HepG2 (cell line): ENCODE measurements at regions not wholly inside any gene's neighbourhood (a gene's known extent, or its start where the extent isn't known, plus 50 kb on each side); places are given as distances from the start of the nearest gene placed in this dataset.
"Not testable (repeated sequence)": the region's sequence is repeated elsewhere in the genome, so short reads cannot be mapped to it uniquely, and the experiment has no call there.

Source experiments
- ATAC-seq: fragments of 200-7000 bp; cut with Tn5 transposase; 3 replicates; pipeline ENCODE4 v1.9.1; 2020; ENCODE audit warnings: mild to moderate bottlenecking, moderate library complexity
- BruUV-seq: library from RNA; stranded (reverse); fragments of 400-500 nt; replicated peaks from 2 replicates; lab custom pipeline; 2021; lab: Mats Ljungman, UMichigan
- CTCF ChIA-PET: fragments of 300-600 bp; formaldehyde crosslinking; extraction: SDS; loops from one replicate; lab custom pipeline; 2021; ENCODE audit warnings: low total read pairs, inconsistent platforms, low intra/inter-chr PET ratio; lab: Yijun Ruan, JAX
- POLR2A ChIA-PET: fragments of 350-600 bp; sonication (Branson Sonifier 250); formaldehyde crosslinking; loops from one replicate; lab custom pipeline; 2020; ENCODE audit warnings: antibody characterized with exemption, inconsistent platforms; lab: Yijun Ruan, JAX
- DNase-seq: peaks from one replicate; pipeline ENCODE4 v3.0.0-alpha.2; 2015; ENCODE audit warnings: low spot score
- FAIRE-seq: peaks from 3 replicates; lab custom pipeline; 2011; peaks lifted over from hg19 to GRCh38; lab: Jason Lieb, UNC
- H2AFZ ChIP-seq: one replicate; pipeline ENCODE4 v1.6.1; 2011; ENCODE audit warnings: low read length, inconsistent platforms
- H3K27ac ChIP-seq: fragments of 300-600 bp; 3 replicates; pipeline ENCODE4 v1.8.0; 2011; ENCODE audit warnings: mixed run types, mild to moderate bottlenecking, mixed read lengths, low read length, inconsistent platforms; ENCODE audit not compliant: insufficient read depth; ENCODE audit errors: extremely low read length
- H3K27me3 ChIP-seq, 2 experiments: fragments of 200-600 bp in 1 of 2; 2 replicates in 1 of 2; 3 replicates in 1 of 2; pipeline versions ENCODE4 v1.6.0 to v1.8.0; 2011; ENCODE audit warnings: low read length in 2 of 2, mild to moderate bottlenecking in 2 of 2, moderate library complexity in 2 of 2, inconsistent platforms in 1 of 2; ENCODE audit not compliant: insufficient read depth in 2 of 2, control insufficient read depth in 1 of 2
- H3K36me3 ChIP-seq, 2 experiments: fragments of 200-600 bp in 1 of 2; replicated peaks in 1 of 2; 2 replicates in 1 of 2; 3 replicates in 1 of 2; pipeline versions ENCODE4 v1.5.1 to v1.8.0; 2011; ENCODE audit warnings: low read length in 2 of 2, inconsistent platforms in 1 of 2; ENCODE audit not compliant: insufficient read depth in 2 of 2, control insufficient read depth in 1 of 2
- H3K4me1 ChIP-seq: 2 replicates; pipeline ENCODE4 v1.5.1; 2012; ENCODE audit warnings: low read length, inconsistent platforms; ENCODE audit not compliant: insufficient read depth
- H3K4me2 ChIP-seq: 2 replicates; pipeline ENCODE4 v1.6.0; 2011; ENCODE audit warnings: low read depth, low read length, inconsistent platforms
- H3K4me3 ChIP-seq, 3 experiments: fragments of 200-600 bp in 1 of 3; sonication (generic), shearing (Covaris generic) in 1 of 3; replicated peaks in 1 of 3; 2 replicates each; pipeline ENCODE4 v1.5.1; 2011 to 2016; ENCODE audit warnings: low read length in 3 of 3, inconsistent platforms in 2 of 3, low read depth in 2 of 3, mild to moderate bottlenecking in 2 of 3, control low read depth in 1 of 3, mixed read lengths in 1 of 3; ENCODE audit not compliant: insufficient read depth in 1 of 3
- H3K79me2 ChIP-seq: one replicate; pipeline ENCODE4 v1.6.1; 2011; ENCODE audit warnings: low read length, inconsistent platforms; ENCODE audit not compliant: insufficient read depth
- H3K9ac ChIP-seq: 2 replicates; pipeline ENCODE4 v1.6.0; 2011; ENCODE audit warnings: mild to moderate bottlenecking, low read depth, low read length, inconsistent platforms; ENCODE audit not compliant: insufficient read depth
- H3K9me3 ChIP-seq: 2 replicates; pipeline ENCODE4 v1.5.1; 2012; ENCODE audit warnings: mild to moderate bottlenecking, low read length
- H4K20me1 ChIP-seq: 2 replicates; pipeline ENCODE4 v1.6.0; 2011; ENCODE audit warnings: inconsistent platforms, mild to moderate bottlenecking, low read length, moderate library complexity; ENCODE audit not compliant: insufficient read depth
- CEBPB ChIP-seq: IDR thresholded peaks from 2 replicates; pipeline ENCODE4 v1.6.1; 2011; ENCODE audit warnings: low read depth, low read length, improper control_type of control experiment, borderline replicate concordance
- MAFF ChIP-seq: IDR thresholded peaks from 2 replicates; pipeline ENCODE4 v1.6.1; 2011; ENCODE audit warnings: low read depth, low read length, improper control_type of control experiment
- MAFK ChIP-seq, 2 experiments: IDR thresholded peaks in 1 of 2; conservative IDR thresholded peaks in 1 of 2; 2 replicates each; pipeline ENCODE4 v1.6.1; 2011; ENCODE audit warnings: improper control_type of control experiment in 2 of 2, low read length in 2 of 2
- TOE1 ChIP-seq: sonication (generic); formaldehyde crosslinking; IDR thresholded peaks from 2 replicates; pipeline ENCODE4 v1.4.0; 2020; ENCODE audit warnings: mild to moderate bottlenecking, missing genetic modification reagents
- ZNF773 ChIP-seq: sonication (generic); formaldehyde crosslinking; IDR thresholded peaks from 2 replicates; pipeline ENCODE4 v1.4.0; 2020; ENCODE audit warnings: missing genetic modification reagents, borderline replicate concordance
- WGBS: methylation state at CpG from one replicate; pipeline ENCODE4 v1.1.6; 2017; ENCODE audit warnings: low lambda C conversion rate; 5-methylcytosine and 5-hydroxymethylcytosine counted together
- in situ Hi-C: cut with HindIII; loops from 2 replicates; pipeline ENCODE4 v1.10.0; 2017; ENCODE audit warnings: low pct_unique_long_range_greater_than_20kb; ENCODE audit not compliant: extremely low pct_ligation_motif_present
- intact Hi-C: fragments of 100-400 bp; cut with micrococcal nuclease; formaldehyde crosslinking; loops from one replicate; pipeline ENCODE4 v1.10.0; 2022; ENCODE audit not compliant: unreplicated experiment
- TF ChIP-seq, protein P1 (sequence below): sonication (generic); formaldehyde crosslinking; IDR thresholded peaks from 2 replicates; pipeline ENCODE4 v1.5.0; 2020; ENCODE audit warnings: mild to moderate bottlenecking, missing genetic modification reagents
- TF ChIP-seq, protein P2 (sequence below): sonication (generic); formaldehyde crosslinking; IDR thresholded peaks from 2 replicates; pipeline ENCODE4 v1.4.0; 2020; ENCODE audit warnings: missing genetic modification reagents, mild to moderate bottlenecking, borderline replicate concordance

DNA sequence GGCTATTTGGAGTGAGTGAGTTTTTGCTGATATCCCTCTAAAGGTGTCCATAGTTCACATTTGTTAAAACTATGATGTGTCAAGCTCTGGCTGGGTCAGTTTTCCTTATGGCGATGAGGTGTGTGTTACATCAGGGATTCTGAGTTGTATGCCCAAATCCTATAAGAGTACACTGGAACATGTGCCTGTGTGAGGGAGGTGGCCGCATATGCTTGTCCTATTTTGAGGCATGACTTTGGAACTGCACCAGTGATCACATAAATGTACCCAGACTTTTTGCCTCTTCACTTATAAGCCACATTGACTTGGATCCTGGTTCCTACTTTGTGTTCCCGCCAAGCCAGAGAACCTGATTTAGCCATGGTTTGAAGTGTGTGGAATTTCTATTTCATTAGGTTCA, 140.3 kb upstream of the RXFP2 start (continued):
- TF ChIP-seq, protein P1, sequence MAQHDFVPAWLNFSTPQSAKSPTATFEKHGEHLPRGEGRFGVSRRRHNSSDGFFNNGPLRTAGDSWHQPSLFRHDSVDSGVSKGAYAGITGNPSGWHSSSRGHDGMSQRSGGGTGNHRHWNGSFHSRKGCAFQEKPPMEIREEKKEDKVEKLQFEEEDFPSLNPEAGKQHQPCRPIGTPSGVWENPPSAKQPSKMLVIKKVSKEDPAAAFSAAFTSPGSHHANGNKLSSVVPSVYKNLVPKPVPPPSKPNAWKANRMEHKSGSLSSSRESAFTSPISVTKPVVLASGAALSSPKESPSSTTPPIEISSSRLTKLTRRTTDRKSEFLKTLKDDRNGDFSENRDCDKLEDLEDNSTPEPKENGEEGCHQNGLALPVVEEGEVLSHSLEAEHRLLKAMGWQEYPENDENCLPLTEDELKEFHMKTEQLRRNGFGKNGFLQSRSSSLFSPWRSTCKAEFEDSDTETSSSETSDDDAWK: no peak
- TF ChIP-seq TOE1 (CRISPR knock-in tag): no peak
- TF ChIP-seq, all 625 proteins: peak for 0

- CTCF ChIA-PET: no interaction called here
- TF ChIP-seq, protein P2, sequence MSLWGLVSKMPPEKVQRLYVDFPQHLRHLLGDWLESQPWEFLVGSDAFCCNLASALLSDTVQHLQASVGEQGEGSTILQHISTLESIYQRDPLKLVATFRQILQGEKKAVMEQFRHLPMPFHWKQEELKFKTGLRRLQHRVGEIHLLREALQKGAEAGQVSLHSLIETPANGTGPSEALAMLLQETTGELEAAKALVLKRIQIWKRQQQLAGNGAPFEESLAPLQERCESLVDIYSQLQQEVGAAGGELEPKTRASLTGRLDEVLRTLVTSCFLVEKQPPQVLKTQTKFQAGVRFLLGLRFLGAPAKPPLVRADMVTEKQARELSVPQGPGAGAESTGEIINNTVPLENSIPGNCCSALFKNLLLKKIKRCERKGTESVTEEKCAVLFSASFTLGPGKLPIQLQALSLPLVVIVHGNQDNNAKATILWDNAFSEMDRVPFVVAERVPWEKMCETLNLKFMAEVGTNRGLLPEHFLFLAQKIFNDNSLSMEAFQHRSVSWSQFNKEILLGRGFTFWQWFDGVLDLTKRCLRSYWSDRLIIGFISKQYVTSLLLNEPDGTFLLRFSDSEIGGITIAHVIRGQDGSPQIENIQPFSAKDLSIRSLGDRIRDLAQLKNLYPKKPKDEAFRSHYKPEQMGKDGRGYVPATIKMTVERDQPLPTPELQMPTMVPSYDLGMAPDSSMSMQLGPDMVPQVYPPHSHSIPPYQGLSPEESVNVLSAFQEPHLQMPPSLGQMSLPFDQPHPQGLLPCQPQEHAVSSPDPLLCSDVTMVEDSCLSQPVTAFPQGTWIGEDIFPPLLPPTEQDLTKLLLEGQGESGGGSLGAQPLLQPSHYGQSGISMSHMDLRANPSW (CRISPR knock-in tag): no peak
- no peak for TF ChIP-seq ZNF773 (CRISPR knock-in tag)
- peak; percentile 60; the same call in 1 of the 2 replicates for TF ChIP-seq CEBPB
- peak; percentile 99 for TF ChIP-seq MAFF
- peak; percentile 97 to 99 for TF ChIP-seq MAFK (conservative IDR thresholded peaks at IDR 0.05 in 1 of 2, IDR thresholded peaks at IDR 0.05 in 1 of 2; ENCODE audit: low read length in 2 of 2)
These were observed 134.1 kb upstream of the RXFP2 start for GRCh38 chr13:31605076-31605860.

DNA sequence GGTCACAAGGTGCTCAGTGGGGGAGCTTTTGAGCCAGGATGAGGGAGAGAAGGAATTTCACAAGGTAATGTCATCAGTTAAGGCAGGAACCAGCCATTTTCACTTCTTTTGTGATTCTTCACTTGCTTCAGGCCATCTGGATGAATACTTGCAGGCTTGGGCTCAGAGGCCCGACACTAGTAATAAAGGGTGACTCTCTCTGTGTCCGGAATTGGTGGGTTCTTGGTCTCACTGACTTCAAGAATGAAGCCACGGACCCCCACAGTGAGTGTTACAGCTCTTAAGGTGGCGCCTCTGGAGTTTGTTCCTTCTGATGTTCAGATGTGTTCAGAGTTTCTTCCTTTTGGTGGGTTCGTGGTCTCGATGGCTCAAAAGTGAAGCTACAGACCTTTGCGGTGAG, 131.8 kb upstream of the RXFP2 start:
- intact Hi-C loops, H3K79me2 ChIP-seq, H3K9ac ChIP-seq, in situ Hi-C loops, POLR2A ChIA-PET, H3K27me3 ChIP-seq, BruUV-seq, H2AFZ ChIP-seq, H3K27ac ChIP-seq, H3K4me1 ChIP-seq, H3K9me3 ChIP-seq, CTCF ChIA-PET, H4K20me1 ChIP-seq, H3K36me3 ChIP-seq, H3K4me2 ChIP-seq, DNase-seq, FAIRE-seq, H3K4me3 ChIP-seq, ATAC-seq: not testable (repeated sequence)
- WGBS: 13% methylated on average over 3 of the region's 7 CpGs

More at GRCh38 chr13:31605076-31605860, 134.1 kb upstream of the RXFP2 start:
- Histone ChIP-seq H3K9ac (no peak overlapping the region), H3K27ac (no peak overlapping the region), H3K36me3 (no peaks in the 10 kb centered on the region), H3K4me1 (no peaks in the 10 kb centered on the region), H3K4me2 (no peak overlapping the region), H2AFZ (no peak overlapping the region), H3K4me3 (no peak overlapping the region), H3K9me3 (no peaks in the 10 kb centered on the region), H4K20me1 (no peaks in the 10 kb centered on the region), H3K27me3 (no peaks in the 10 kb centered on the region), H3K79me2 (no peaks in the 10 kb centered on the region)
- in situ Hi-C loops (no loop called here), intact Hi-C loops (no loop called here)
- 46% methylated on average over 5 of the region's 5 CpGs for WGBS
- ATAC-seq: no peak
- no TSS peak for BruUV-seq
- DNase-seq: no peak
- POLR2A ChIA-PET: no interaction called here
- FAIRE-seq: no peak
